ENCODE measurements at regions not wholly inside any gene's neighbourhood (a gene's known extent, or its start where the extent isn't known, plus 50 kb on each side); places are given as distances from the start of the nearest gene placed in this dataset.

DNA sequence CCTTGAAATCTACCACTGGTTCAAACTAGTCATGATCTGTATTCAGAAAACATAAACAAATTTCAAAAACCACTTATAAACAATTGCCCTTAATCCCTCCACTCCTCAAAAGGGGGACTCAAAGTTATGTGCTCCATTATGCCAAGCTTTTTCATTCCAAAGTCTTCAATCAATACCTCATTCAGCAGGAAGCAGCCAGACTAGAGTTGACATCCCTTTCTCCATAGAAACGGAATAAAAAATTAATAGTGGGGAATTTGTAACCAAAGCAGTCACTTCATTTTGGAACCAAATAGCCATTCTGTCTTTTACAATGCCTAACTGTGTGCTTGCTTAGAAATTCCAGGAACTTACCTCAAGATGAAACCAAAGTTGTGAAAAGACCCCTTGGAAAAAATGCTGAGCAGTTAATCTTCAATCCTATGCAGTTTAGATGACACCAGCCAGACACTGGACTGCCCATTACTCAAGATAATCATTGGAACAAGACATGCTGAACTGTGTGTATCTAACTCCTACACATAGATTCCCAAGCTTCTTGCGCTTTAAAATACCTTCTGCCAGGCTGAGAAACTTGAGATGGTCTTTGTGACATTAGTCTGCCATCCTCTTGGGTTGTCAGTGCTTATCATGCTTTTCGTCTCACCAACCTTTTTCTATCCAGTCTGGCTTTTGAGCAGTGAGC is 406.2 kb downstream of the PLOD2 start:
- TF ChIP-seq CTCF (IDR thresholded peaks at IDR 0.05), result no peak
- TF ChIP-seq POLR2AphosphoS5 (IDR thresholded peaks at IDR 0.05), result no peak
